ENCODE measurements at regions not wholly inside any gene's neighbourhood (a gene's known extent, or its start where the extent isn't known, plus 50 kb on each side); places are given as distances from the start of the nearest gene placed in this dataset.

DNA sequence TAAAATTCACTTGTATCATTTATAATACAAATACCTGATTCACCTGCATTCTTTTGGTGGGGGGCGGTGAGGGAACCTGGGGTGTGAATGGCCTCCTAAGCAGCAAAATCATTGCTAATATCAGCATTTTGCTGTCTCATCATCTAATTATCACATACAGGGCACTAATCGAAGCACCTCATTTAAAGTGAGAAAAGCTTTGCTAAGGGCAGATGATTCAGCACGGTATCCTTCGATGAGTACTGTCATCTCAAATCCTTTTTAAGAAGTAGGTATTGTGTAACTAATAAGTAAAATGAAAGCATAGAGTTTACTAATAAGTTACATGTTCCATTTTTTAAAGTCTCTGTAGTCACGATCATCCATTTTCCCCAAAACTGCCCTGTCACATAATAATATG lies 278.1 kb upstream of the SOX5 start:
- dilution Hi-C loops (cut with MboI; ENCODE audit: extremely low pct_ligation_motif_present, low sequenced_read_pairs) (no loop called here), intact Hi-C loops (cut with micrococcal nuclease) (loop anchor here (2.0 to 10.0 kb wide), 4 partner anchors 27 to 335 kb away; no protein-coding TSS in a partner anchor)
- no peaks in the 10 kb centered on the region for H3K36me3 ChIP-seq (ENCODE audit: control insufficient read depth in 2 of 2, extremely low read depth in 1 of 2, insufficient read depth in 2 of 2, low read length in 2 of 2)
- no peak overlapping the region for H3K4me3 ChIP-seq (replicated peaks in 1 of 3; ENCODE audit: insufficient read depth in 1 of 3, low read depth in 1 of 3, low read length in 3 of 3)
- H3K9ac ChIP-seq (replicated peaks; ENCODE audit: extremely low read depth, insufficient read depth, low read length) = no peak overlapping the region
- peak overlapping the region; percentile 80 for H3K27ac ChIP-seq (ENCODE audit: insufficient read depth, low read depth, low read length)
- CTCF ChIA-PET = interaction anchor here (1.5 kb wide), 1 partner anchor 9 kb away, joined by 3 read pairs; no protein-coding TSS in a partner anchor
- no peaks in the 10 kb centered on the region for H4K20me1 ChIP-seq (replicated peaks; ENCODE audit: control insufficient read depth, extremely low read depth, insufficient read depth, low read length)
- TF ChIP-seq FOS (IDR thresholded peaks at IDR 0.05; ENCODE audit: borderline replicate concordance, insufficient read depth, low read length) (no peak), POLR2A (IDR thresholded peaks at IDR 0.05; ENCODE audit: low read depth, low read length) (no peak), MAX (IDR thresholded peaks at IDR 0.05; ENCODE audit: insufficient read depth, insufficient read length) (no peak), MYC (IDR thresholded peaks at IDR 0.05; ENCODE audit: low read depth, low read length) (no peak), JUN (IDR thresholded peaks at IDR 0.05; ENCODE audit: borderline replicate concordance, insufficient read depth, insufficient read length, low read depth) (no peak), POLR2AphosphoS5 (IDR thresholded peaks at IDR 0.05; ENCODE audit: insufficient read depth, low read depth, low read length) (no peak), EZH2 (IDR thresholded peaks at IDR 0.05; ENCODE audit: borderline replicate concordance, low read depth, low read length, severe bottlenecking) (no peak), GATA2 (IDR thresholded peaks at IDR 0.05; ENCODE audit: insufficient read depth, insufficient read length, low read depth, low read length) (no peak), CTCF (IDR thresholded peaks at IDR 0.05; ENCODE audit: extremely low read depth in 1 of 2, insufficient read depth in 1 of 2, low read depth in 1 of 2, low read length in 2 of 2) (no peak)
- H3K4me2 ChIP-seq (ENCODE audit: insufficient read depth, low read length) = peak overlapping the region; percentile 74
- peaks cover 27% of the 10 kb centered on the region for H3K4me1 ChIP-seq (ENCODE audit: control insufficient read depth, extremely low read depth, insufficient read depth, low read length)
- H2AFZ ChIP-seq (ENCODE audit: low read depth, low read length) = peak overlapping the region; percentile 45
- DNase-seq (ENCODE audit: low read depth, low spot score) = no peak
- no peaks in the 10 kb centered on the region for H3K79me2 ChIP-seq (ENCODE audit: control insufficient read depth, insufficient read depth, low read length)
- no peak for FAIRE-seq
- no TSS peak for BruUV-seq (replicated peaks)
- H3K9me3 ChIP-seq (replicated peaks; ENCODE audit: control insufficient read depth, insufficient read depth, low read length) = no peaks in the 10 kb centered on the region
- POLR2A ChIA-PET = no interaction called here
- H3K27me3 ChIP-seq (ENCODE audit: control insufficient read depth in 2 of 2, insufficient read depth in 2 of 2, low read length in 2 of 2) = no peaks in the 10 kb centered on the region
- H3K9me1 ChIP-seq (replicated peaks; ENCODE audit: control insufficient read depth, extremely low read depth, insufficient read depth, low read length) = no peaks in the 10 kb centered on the region
